GM13976 (cell line): ENCODE measurements at regions not wholly inside any gene's neighbourhood (a gene's known extent, or its start where the extent isn't known, plus 50 kb on each side); places are given as distances from the start of the nearest gene placed in this dataset.

Source experiments
- DNase-seq: peaks from one replicate; pipeline ENCODE4 v3.0.0; 2012; ENCODE audit warnings: low spot score
- CTCF ChIP-seq: IDR thresholded peaks from 2 replicates; pipeline ENCODE4 v1.5.1; 2012; ENCODE audit warnings: borderline replicate concordance, mild to moderate bottlenecking; ENCODE audit not compliant: insufficient read depth; ENCODE audit errors: extremely low read depth, missing control alignments, control extremely low read depth
- in situ Hi-C: fragments of 300-500 bp; cut with MboI; formaldehyde crosslinking; loops from one replicate; pipeline ENCODE4 v1.12.0; 2022; ENCODE audit warnings: low sequenced_read_pairs, mixed read lengths, inconsistent platforms; ENCODE audit not compliant: unreplicated experiment

GRCh38 chr2:146252119-146252518 lies 1592.7 kb upstream of the ACVR2A start:
- TF ChIP-seq CTCF, result no peak
- DNase-seq, result no peak
- in situ Hi-C loops, result no loop called here

- in situ Hi-C loops, result no loop called here
- no peak for TF ChIP-seq CTCF
- DNase-seq, result no peak
Observed at GRCh38 chr2:146251328-146251727, 1593.5 kb upstream of the ACVR2A start.

- in situ Hi-C loops, result no loop called here
- TF ChIP-seq CTCF, result no peak
- no peak for DNase-seq
Observed at GRCh38 chr2:146246736-146247523, 1597.9 kb upstream of the ACVR2A start.

GRCh38 chr2:146246002-146246735 lies 1598.7 kb upstream of the ACVR2A start:
- no peak for DNase-seq
- TF ChIP-seq CTCF, result no peak
- in situ Hi-C loops, result no loop called here

GRCh38 chr2:146244830-146245229 lies 1600.0 kb upstream of the ACVR2A start:
- no peak for TF ChIP-seq CTCF
- in situ Hi-C loops, result no loop called here
- DNase-seq, result no peak

- in situ Hi-C loops, result no loop called here
- DNase-seq, result no peak
- TF ChIP-seq CTCF, result no peak
Observed at GRCh38 chr2:146244131-146244530, 1600.7 kb upstream of the ACVR2A start.
